ENCODE measurements at regions not wholly inside any gene's neighbourhood (a gene's known extent, or its start where the extent isn't known, plus 50 kb on each side); places are given as distances from the start of the nearest gene placed in this dataset.

GRCh38 chr16:60478810-60479209 lies 1557.4 kb downstream of the CDH8 start:
- no peak for TF ChIP-seq SIN3A (IDR thresholded peaks at IDR 0.05; ENCODE audit: borderline replicate concordance, insufficient read depth, low read length)
- TF ChIP-seq REST (IDR thresholded peaks at IDR 0.05; ENCODE audit: insufficient read depth in 1 of 2, low read depth in 2 of 2, low read length in 2 of 2): no peak
- no peak for TF ChIP-seq FOXP2 (optimal IDR thresholded peaks at IDR 0.05; ENCODE audit: borderline replicate concordance, extremely low read depth, extremely low read length, insufficient read depth)
- no peak for TF ChIP-seq TAF1 (IDR thresholded peaks at IDR 0.05; ENCODE audit: borderline replicate concordance, insufficient read depth, low read length)
- TF ChIP-seq POLR2AphosphoS5 (IDR thresholded peaks at IDR 0.05; ENCODE audit: low read depth, low read length): no peak

- no peak for TF ChIP-seq SIN3A (IDR thresholded peaks at IDR 0.05; ENCODE audit: borderline replicate concordance, insufficient read depth, low read length)
- no peak for TF ChIP-seq POLR2AphosphoS5 (IDR thresholded peaks at IDR 0.05; ENCODE audit: low read depth, low read length)
- no peak for TF ChIP-seq TAF1 (IDR thresholded peaks at IDR 0.05; ENCODE audit: borderline replicate concordance, insufficient read depth, low read length)
- TF ChIP-seq REST (IDR thresholded peaks at IDR 0.05; ENCODE audit: insufficient read depth in 1 of 2, low read depth in 2 of 2, low read length in 2 of 2): no peak
- TF ChIP-seq FOXP2 (optimal IDR thresholded peaks at IDR 0.05; ENCODE audit: borderline replicate concordance, extremely low read depth, extremely low read length, insufficient read depth): no peak
Measured at GRCh38 chr16:60463986-60464385, 1572.3 kb downstream of the CDH8 start.

- TF ChIP-seq FOXP2 (optimal IDR thresholded peaks at IDR 0.05; ENCODE audit: borderline replicate concordance, extremely low read depth, extremely low read length, insufficient read depth) (no peak), TAF1 (IDR thresholded peaks at IDR 0.05; ENCODE audit: borderline replicate concordance, insufficient read depth, low read length) (no peak), POLR2AphosphoS5 (IDR thresholded peaks at IDR 0.05; ENCODE audit: low read depth, low read length) (no peak), REST (IDR thresholded peaks at IDR 0.05; ENCODE audit: insufficient read depth in 1 of 2, low read depth in 2 of 2, low read length in 2 of 2) (no peak), SIN3A (IDR thresholded peaks at IDR 0.05; ENCODE audit: borderline replicate concordance, insufficient read depth, low read length) (no peak)
Measured at GRCh38 chr16:60459463-60459862, 1576.8 kb downstream of the CDH8 start.

- TF ChIP-seq TAF1 (IDR thresholded peaks at IDR 0.05; ENCODE audit: borderline replicate concordance, insufficient read depth, low read length): no peak
- TF ChIP-seq SIN3A (IDR thresholded peaks at IDR 0.05; ENCODE audit: borderline replicate concordance, insufficient read depth, low read length): no peak
- no peak for TF ChIP-seq FOXP2 (optimal IDR thresholded peaks at IDR 0.05; ENCODE audit: borderline replicate concordance, extremely low read depth, extremely low read length, insufficient read depth)
- no peak for TF ChIP-seq POLR2AphosphoS5 (IDR thresholded peaks at IDR 0.05; ENCODE audit: low read depth, low read length)
- no peak for TF ChIP-seq REST (IDR thresholded peaks at IDR 0.05; ENCODE audit: insufficient read depth in 1 of 2, low read depth in 2 of 2, low read length in 2 of 2)
Measured at GRCh38 chr16:60458255-60458654, 1578.0 kb downstream of the CDH8 start.

- TF ChIP-seq TAF1 (IDR thresholded peaks at IDR 0.05; ENCODE audit: borderline replicate concordance, insufficient read depth, low read length) (no peak), REST (IDR thresholded peaks at IDR 0.05; ENCODE audit: insufficient read depth in 1 of 2, low read depth in 2 of 2, low read length in 2 of 2) (no peak), POLR2AphosphoS5 (IDR thresholded peaks at IDR 0.05; ENCODE audit: low read depth, low read length) (no peak), SIN3A (IDR thresholded peaks at IDR 0.05; ENCODE audit: borderline replicate concordance, insufficient read depth, low read length) (no peak), FOXP2 (optimal IDR thresholded peaks at IDR 0.05; ENCODE audit: borderline replicate concordance, extremely low read depth, extremely low read length, insufficient read depth) (no peak)
Measured at GRCh38 chr16:60452646-60453045, 1583.6 kb downstream of the CDH8 start.

Measured in PFSK-1 (cell line).